Mucosa of descending colon (tissue), 3 donors: ENCODE measurements at regions not wholly inside any gene's neighbourhood (a gene's known extent, or its start where the extent isn't known, plus 50 kb on each side); places are given as distances from the start of the nearest gene placed in this dataset.

ENCODE experiments used
- ATAC-seq: fragments of 200-7000 bp; cut with Tn5 transposase; one replicate; pipeline ENCODE4 v1.9.1; 2020; ENCODE audit warnings: mild to moderate bottlenecking, moderate library complexity
- DNase-seq, 3 donors: peaks; one replicate each; pipeline ENCODE4 v3.0.0-alpha.2; 2020
- H3K36me3 ChIP-seq: fragments of 200-600 bp; one replicate; pipeline ENCODE4 v1.8.0; 2021; ENCODE audit warnings: low read depth, mild to moderate bottlenecking
- H3K4me1 ChIP-seq: fragments of 200-600 bp; one replicate; pipeline ENCODE4 v1.8.0; 2021; ENCODE audit warnings: low read depth, mild to moderate bottlenecking
- H3K4me3 ChIP-seq: fragments of 200-600 bp; one replicate; pipeline ENCODE4 v1.8.0; 2021; ENCODE audit warnings: mild to moderate bottlenecking
- H3K9me3 ChIP-seq: fragments of 200-600 bp; one replicate; pipeline ENCODE4 v1.8.0; 2021; ENCODE audit warnings: mild to moderate bottlenecking
- CTCF ChIP-seq: fragments of 200-600 bp; IDR thresholded peaks from one replicate; pipeline ENCODE4 v1.8.0; 2022; ENCODE audit warnings: antibody characterized with exemption, mild to moderate bottlenecking
- intact Hi-C, 2 donors: fragments of 100-400 bp; cut with DNase I in 1 of 2; cut with micrococcal nuclease in 1 of 2; formaldehyde crosslinking; loops; one replicate each; pipeline versions ENCODE4 v1.11.0 to v1.11.1; 2022; cut with DNase I, micrococcal nuclease
- donor health status: DM: no; HTN: no; CAD: no; lungs with moderate emphysema.
- donor health status: DM: no; HTN: no; CAD: no.
- donor health status: DM: no; HTN: yes; CAD: no.

- intact Hi-C loops, result no loop called here
- Histone ChIP-seq H3K9me3 (no peaks in the 10 kb centered on the region), H3K4me3 (no peak overlapping the region), H3K4me1 (no peaks in the 10 kb centered on the region), H3K36me3 (no peaks in the 10 kb centered on the region)
- TF ChIP-seq CTCF, result no peak
- ATAC-seq (no peak), DNase-seq (no peak)
Observed at GRCh38 chr12:3973973-3974644, 100.9 kb upstream of the PARP11 start.

GRCh38 chr12:3973269-3973884 lies 100.2 kb upstream of the PARP11 start:
- Histone ChIP-seq H3K4me3 (no peak overlapping the region), H3K4me1 (no peaks in the 10 kb centered on the region), H3K9me3 (no peaks in the 10 kb centered on the region), H3K36me3 (no peaks in the 10 kb centered on the region)
- no peak for DNase-seq
- intact Hi-C loops, result no loop called here
- ATAC-seq, result no peak
- no peak for TF ChIP-seq CTCF

GRCh38 chr12:3972576-3972975 lies 99.4 kb upstream of the PARP11 start:
- H3K36me3 ChIP-seq, result no peaks in the 10 kb centered on the region
- ATAC-seq (peak; percentile 38), DNase-seq (no peak)
- H3K9me3 ChIP-seq, result no peaks in the 10 kb centered on the region
- intact Hi-C loops, result no loop called here
- no peak for TF ChIP-seq CTCF
- H3K4me1 ChIP-seq, result no peaks in the 10 kb centered on the region
- H3K4me3 ChIP-seq, result no peak overlapping the region

GRCh38 chr12:3968523-3968922 lies 95.3 kb upstream of the PARP11 start:
- intact Hi-C loops, result no loop called here
- no peak for ATAC-seq
- Histone ChIP-seq H3K4me3 (no peak overlapping the region), H3K9me3 (no peaks in the 10 kb centered on the region), H3K36me3 (no peaks in the 10 kb centered on the region), H3K4me1 (no peaks in the 10 kb centered on the region)
- no peak for DNase-seq
- TF ChIP-seq CTCF, result no peak

GRCh38 chr12:3967556-3968160 lies 94.5 kb upstream of the PARP11 start:
- Histone ChIP-seq H3K36me3 (no peaks in the 10 kb centered on the region), H3K9me3 (no peaks in the 10 kb centered on the region), H3K4me1 (no peaks in the 10 kb centered on the region), H3K4me3 (no peak overlapping the region)
- intact Hi-C loops, result no loop called here
- ATAC-seq (peak; percentile 57), DNase-seq (no peak)
- no peak for TF ChIP-seq CTCF
